Hepatocyte (in vitro differentiated cells): ENCODE measurements at regions not wholly inside any gene's neighbourhood (a gene's known extent, or its start where the extent isn't known, plus 50 kb on each side); places are given as distances from the start of the nearest gene placed in this dataset.

Experiments
- DNase-seq: peaks from one replicate; pipeline ENCODE4 v3.0.0-alpha.2; 2016; ENCODE audit warnings: low spot score
- H2AFZ ChIP-seq: fragments of 200-600 bp; sonication (generic); 2 replicates; pipeline ENCODE4 v1.6.0; 2016; ENCODE audit warnings: antibody characterized with exemption, mild to moderate bottlenecking
- H3K27ac ChIP-seq: fragments of 200-600 bp; sonication (generic); 2 replicates; pipeline ENCODE4 v1.5.1; 2016; ENCODE audit warnings: mild to moderate bottlenecking
- H3K27me3 ChIP-seq: fragments of 200-600 bp; sonication (generic); 2 replicates; pipeline ENCODE4 v1.6.1; 2016
- H3K36me3 ChIP-seq: fragments of 200-600 bp; sonication (generic); replicated peaks from 2 replicates; pipeline ENCODE4 v1.5.1; 2016; ENCODE audit warnings: low read depth; ENCODE audit not compliant: insufficient read depth
- H3K4me1 ChIP-seq: fragments of 200-600 bp; sonication (generic); 2 replicates; pipeline ENCODE4 v1.5.1; 2016; ENCODE audit warnings: mild to moderate bottlenecking, moderate library complexity; ENCODE audit not compliant: insufficient read depth
- H3K4me2 ChIP-seq: fragments of 200-600 bp; sonication (generic); 2 replicates; pipeline ENCODE4 v1.6.0; 2016
- H3K4me3 ChIP-seq: fragments of 200-600 bp; sonication (generic); 2 replicates; pipeline ENCODE4 v1.5.1; 2016; ENCODE audit warnings: mild to moderate bottlenecking
- H3K79me2 ChIP-seq: fragments of 200-600 bp; sonication (generic); 2 replicates; pipeline ENCODE4 v1.6.0; 2017; ENCODE audit warnings: mild to moderate bottlenecking
- H3K9me2 ChIP-seq: fragments of 200-600 bp; sonication (generic); replicated peaks from 2 replicates; pipeline ENCODE4 v1.6.0; 2017; ENCODE audit warnings: mild to moderate bottlenecking; ENCODE audit not compliant: insufficient read depth
- H3K9me3 ChIP-seq: fragments of 200-600 bp; sonication (generic); 2 replicates; pipeline ENCODE4 v1.5.1; 2016; ENCODE audit warnings: low read depth, mild to moderate bottlenecking
- H4K20me1 ChIP-seq: fragments of 200-600 bp; sonication (generic); 2 replicates; pipeline ENCODE4 v1.6.0; 2016; ENCODE audit warnings: mild to moderate bottlenecking; ENCODE audit not compliant: insufficient read depth, poor library complexity, severe bottlenecking
- EZH2 ChIP-seq: fragments of 200-600 bp; sonication (generic); IDR thresholded peaks from 2 replicates; pipeline ENCODE4 v1.6.1; 2016; ENCODE audit warnings: antibody characterized with exemption, mild to moderate bottlenecking, borderline replicate concordance
- EZH2phosphoT487 ChIP-seq: fragments of 200-600 bp; sonication (generic); IDR thresholded peaks from one replicate; pipeline ENCODE4 v1.6.1; 2018; ENCODE audit warnings: antibody characterized with exemption, mild to moderate bottlenecking, low read depth, moderate library complexity; ENCODE audit not compliant: unreplicated experiment, severe bottlenecking
- WGBS: methylation state at CpG from one replicate; pipeline ENCODE4 v1.1.6; 2016; ENCODE audit warnings: low lambda C conversion rate; ENCODE audit errors: missing lambda C conversion rate; 5-methylcytosine and 5-hydroxymethylcytosine counted together
- TF ChIP-seq, protein P1 (sequence below): fragments of 200-600 bp; sonication (generic); IDR thresholded peaks from 2 replicates; pipeline ENCODE4 v1.5.1; 2016; ENCODE audit warnings: antibody characterized with exemption, mild to moderate bottlenecking; ENCODE audit not compliant: poor library complexity

DNA sequence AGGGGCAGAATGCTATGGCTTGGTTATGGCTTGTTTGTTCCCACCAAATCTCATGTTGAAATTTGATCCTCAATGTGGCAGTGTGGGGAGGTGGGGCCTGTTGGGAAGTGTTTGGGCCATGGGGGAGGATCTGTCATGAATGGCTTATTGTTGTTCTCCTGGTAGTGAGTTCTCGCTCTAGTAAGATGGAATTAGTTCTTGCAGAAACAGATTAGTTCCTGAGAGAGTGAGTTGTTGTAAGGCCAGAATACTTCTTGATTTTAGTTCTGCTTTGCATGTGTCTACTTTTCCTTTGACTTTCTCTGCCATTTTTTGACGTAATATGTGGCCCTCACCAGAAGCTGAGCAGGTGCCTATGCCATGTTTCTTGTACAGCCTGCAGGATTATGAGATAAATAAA, 188.2 kb downstream of the KIF20B start:
- Histone ChIP-seq H3K4me2 (no peak overlapping the region), H3K36me3 (no peaks in the 10 kb centered on the region), H3K79me2 (no peaks in the 10 kb centered on the region), H3K9me2 (no peaks in the 10 kb centered on the region), H3K4me3 (no peak overlapping the region), H2AFZ (no peak overlapping the region), H4K20me1 (no peaks in the 10 kb centered on the region), H3K27me3 (no peaks in the 10 kb centered on the region), H3K9me3 (no peaks in the 10 kb centered on the region), H3K4me1 (no peaks in the 10 kb centered on the region), H3K27ac (no peak overlapping the region)
- TF ChIP-seq, protein P1, sequence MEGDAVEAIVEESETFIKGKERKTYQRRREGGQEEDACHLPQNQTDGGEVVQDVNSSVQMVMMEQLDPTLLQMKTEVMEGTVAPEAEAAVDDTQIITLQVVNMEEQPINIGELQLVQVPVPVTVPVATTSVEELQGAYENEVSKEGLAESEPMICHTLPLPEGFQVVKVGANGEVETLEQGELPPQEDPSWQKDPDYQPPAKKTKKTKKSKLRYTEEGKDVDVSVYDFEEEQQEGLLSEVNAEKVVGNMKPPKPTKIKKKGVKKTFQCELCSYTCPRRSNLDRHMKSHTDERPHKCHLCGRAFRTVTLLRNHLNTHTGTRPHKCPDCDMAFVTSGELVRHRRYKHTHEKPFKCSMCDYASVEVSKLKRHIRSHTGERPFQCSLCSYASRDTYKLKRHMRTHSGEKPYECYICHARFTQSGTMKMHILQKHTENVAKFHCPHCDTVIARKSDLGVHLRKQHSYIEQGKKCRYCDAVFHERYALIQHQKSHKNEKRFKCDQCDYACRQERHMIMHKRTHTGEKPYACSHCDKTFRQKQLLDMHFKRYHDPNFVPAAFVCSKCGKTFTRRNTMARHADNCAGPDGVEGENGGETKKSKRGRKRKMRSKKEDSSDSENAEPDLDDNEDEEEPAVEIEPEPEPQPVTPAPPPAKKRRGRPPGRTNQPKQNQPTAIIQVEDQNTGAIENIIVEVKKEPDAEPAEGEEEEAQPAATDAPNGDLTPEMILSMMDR = no peak
- no peak for TF ChIP-seq EZH2phosphoT487
- no peak for TF ChIP-seq EZH2
- WGBS = 97% methylated on average over 2 of the region's 2 CpGs
- no peak for DNase-seq

GRCh38 chr10:89891006-89891535, 189.7 kb downstream of the KIF20B start:
- 86% methylated on average over 2 of the region's 2 CpGs for WGBS

GRCh38 chr10:89894051-89894450, 192.7 kb downstream of the KIF20B start:
- Histone ChIP-seq H3K9me3 (no peaks in the 10 kb centered on the region), H3K9me2 (no peaks in the 10 kb centered on the region), H3K27ac (no peak overlapping the region), H4K20me1 (no peaks in the 10 kb centered on the region), H3K4me1 (no peaks in the 10 kb centered on the region), H3K36me3 (no peaks in the 10 kb centered on the region), H3K27me3 (no peaks in the 10 kb centered on the region), H2AFZ (no peak overlapping the region), H3K4me3 (no peak overlapping the region), H3K79me2 (no peaks in the 10 kb centered on the region), H3K4me2 (no peak overlapping the region)
- TF ChIP-seq EZH2 = no peak
- TF ChIP-seq EZH2phosphoT487 = no peak
- TF ChIP-seq, protein P1 = no peak
- WGBS = 90% methylated on average over 1 of the region's 1 CpG
- no peak for DNase-seq

More at GRCh38 chr10:89891006-89891535, 189.7 kb downstream of the KIF20B start:
- Histone ChIP-seq H3K4me3 (no peak overlapping the region), H3K27ac (no peak overlapping the region), H3K9me2 (no peaks in the 10 kb centered on the region), H3K27me3 (no peaks in the 10 kb centered on the region), H3K9me3 (no peaks in the 10 kb centered on the region), H4K20me1 (no peaks in the 10 kb centered on the region), H3K4me2 (no peak overlapping the region), H2AFZ (no peak overlapping the region), H3K79me2 (no peaks in the 10 kb centered on the region), H3K4me1 (no peaks in the 10 kb centered on the region), H3K36me3 (no peaks in the 10 kb centered on the region)
- no peak for DNase-seq
- TF ChIP-seq EZH2 (no peak), EZH2phosphoT487 (no peak)

DNA sequence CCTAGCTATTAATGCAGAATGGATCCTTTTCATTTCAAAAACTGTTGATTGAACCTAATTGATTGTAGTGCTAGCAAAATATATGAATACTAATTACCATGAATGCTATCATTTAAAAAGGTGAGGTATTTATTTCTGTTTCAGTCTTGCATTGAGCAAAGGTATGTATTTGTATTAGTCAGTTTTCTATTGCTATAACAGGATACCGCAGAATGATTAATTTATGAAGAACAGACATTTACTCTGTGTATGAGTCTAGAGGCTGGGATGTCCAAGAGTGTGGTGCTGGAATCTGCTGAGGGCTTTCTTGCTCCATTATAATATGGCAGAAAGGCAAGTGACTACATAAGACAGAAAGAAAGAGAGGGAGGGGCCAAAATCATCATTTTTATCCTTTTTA, 199.2 kb downstream of the KIF20B start:
- Histone ChIP-seq H3K79me2 (no peaks in the 10 kb centered on the region), H4K20me1 (no peaks in the 10 kb centered on the region), H3K27ac (no peak overlapping the region), H2AFZ (no peak overlapping the region), H3K9me2 (no peaks in the 10 kb centered on the region), H3K27me3 (no peaks in the 10 kb centered on the region), H3K4me3 (no peak overlapping the region), H3K36me3 (no peaks in the 10 kb centered on the region), H3K4me2 (no peak overlapping the region), H3K4me1 (no peaks in the 10 kb centered on the region), H3K9me3 (no peaks in the 10 kb centered on the region)
- no peak for DNase-seq
- TF ChIP-seq, protein P1 = no peak
- no peak for TF ChIP-seq EZH2
- no peak for TF ChIP-seq EZH2phosphoT487
- 100% methylated on average over 1 of the region's 1 CpG for WGBS
